ENCODE measurements at regions not wholly inside any gene's neighbourhood (a gene's known extent, or its start where the extent isn't known, plus 50 kb on each side); places are given as distances from the start of the nearest gene placed in this dataset.

DNA sequence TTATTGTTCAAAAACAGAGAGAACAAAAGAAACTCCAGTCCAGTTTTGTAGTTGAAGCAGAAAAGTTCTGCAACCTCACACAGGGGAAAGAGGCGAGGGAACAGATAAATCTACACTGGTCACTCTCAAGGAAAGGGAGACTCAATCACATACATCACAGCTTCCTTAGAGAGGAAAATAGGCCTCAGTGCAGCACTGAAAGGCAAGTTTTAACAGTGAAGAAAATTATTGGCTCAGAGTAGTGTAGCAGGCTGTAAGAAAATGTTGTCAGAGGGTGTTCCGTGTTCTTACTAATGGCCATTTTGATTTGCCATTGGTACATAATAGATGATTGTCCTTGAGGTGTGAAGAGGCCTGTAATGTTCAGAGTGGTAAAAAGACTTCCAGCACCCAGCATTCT lies 530.0 kb upstream of the CDH6 start:
- no peak for TF ChIP-seq CEBPB (IDR thresholded peaks at IDR 0.05)
- TF ChIP-seq, protein P1, sequence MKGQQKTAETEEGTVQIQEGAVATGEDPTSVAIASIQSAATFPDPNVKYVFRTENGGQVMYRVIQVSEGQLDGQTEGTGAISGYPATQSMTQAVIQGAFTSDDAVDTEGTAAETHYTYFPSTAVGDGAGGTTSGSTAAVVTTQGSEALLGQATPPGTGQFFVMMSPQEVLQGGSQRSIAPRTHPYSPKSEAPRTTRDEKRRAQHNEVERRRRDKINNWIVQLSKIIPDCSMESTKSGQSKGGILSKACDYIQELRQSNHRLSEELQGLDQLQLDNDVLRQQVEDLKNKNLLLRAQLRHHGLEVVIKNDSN (IDR thresholded peaks at IDR 0.05): no peak
- no peak for TF ChIP-seq FOXM1 (IDR thresholded peaks at IDR 0.05; ENCODE audit: borderline replicate concordance, low read depth)
- TF ChIP-seq EP300 (IDR thresholded peaks at IDR 0.05; ENCODE audit: borderline replicate concordance): no peak
- TF ChIP-seq, protein P2, sequence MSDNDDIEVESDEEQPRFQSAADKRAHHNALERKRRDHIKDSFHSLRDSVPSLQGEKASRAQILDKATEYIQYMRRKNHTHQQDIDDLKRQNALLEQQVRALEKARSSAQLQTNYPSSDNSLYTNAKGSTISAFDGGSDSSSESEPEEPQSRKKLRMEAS (IDR thresholded peaks at IDR 0.05): no peak
- no peak for TF ChIP-seq TAF1 (IDR thresholded peaks at IDR 0.05; ENCODE audit: low read depth)
- TF ChIP-seq RAD21 (IDR thresholded peaks at IDR 0.05; ENCODE audit: low read depth): no peak

Data from Ishikawa (cell line).